ENCODE measurements at regions not wholly inside any gene's neighbourhood (a gene's known extent, or its start where the extent isn't known, plus 50 kb on each side); places are given as distances from the start of the nearest gene placed in this dataset.
"Not testable (repeated sequence)": the region's sequence is repeated elsewhere in the genome, so short reads cannot be mapped to it uniquely, and the experiment has no call there.

DNA sequence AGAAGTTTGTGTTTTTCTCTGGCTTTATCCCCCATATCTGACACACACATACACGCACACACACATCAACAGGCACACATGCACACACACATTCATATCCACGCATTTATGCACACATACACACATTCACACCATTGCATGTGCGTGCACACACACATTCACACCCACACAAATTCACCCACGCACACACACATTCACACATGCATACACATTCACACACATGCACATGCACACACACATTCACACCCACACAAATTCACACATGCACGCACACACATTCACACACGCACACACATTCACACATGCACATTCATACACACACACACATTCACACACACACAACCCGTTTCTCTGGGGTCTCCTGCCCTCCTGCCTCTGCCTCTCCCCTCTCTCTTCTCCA, 264.2 kb downstream of the BCL11B start:
- DNase-seq: no peak

DNA sequence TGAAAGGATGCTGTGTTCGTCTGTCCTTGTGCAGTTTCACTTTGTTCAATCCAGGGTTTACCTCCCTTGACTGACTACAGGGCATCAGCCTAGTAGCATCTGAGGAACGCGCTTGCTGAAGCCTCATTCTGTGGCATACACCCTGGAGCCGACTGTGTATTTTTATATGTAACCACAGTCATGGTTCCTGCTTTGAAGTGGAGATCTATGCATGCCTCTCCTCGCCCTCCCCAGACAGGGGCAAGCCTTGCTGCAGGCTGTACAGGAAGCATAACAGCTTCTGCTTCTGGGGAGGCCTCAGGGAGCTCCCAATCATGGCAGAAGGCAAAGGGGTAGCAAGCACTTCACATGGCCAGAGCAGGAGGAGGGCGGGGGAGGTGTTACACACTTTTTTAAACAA, 262.1 kb downstream of the BCL11B start:
- no peak for DNase-seq

DNA sequence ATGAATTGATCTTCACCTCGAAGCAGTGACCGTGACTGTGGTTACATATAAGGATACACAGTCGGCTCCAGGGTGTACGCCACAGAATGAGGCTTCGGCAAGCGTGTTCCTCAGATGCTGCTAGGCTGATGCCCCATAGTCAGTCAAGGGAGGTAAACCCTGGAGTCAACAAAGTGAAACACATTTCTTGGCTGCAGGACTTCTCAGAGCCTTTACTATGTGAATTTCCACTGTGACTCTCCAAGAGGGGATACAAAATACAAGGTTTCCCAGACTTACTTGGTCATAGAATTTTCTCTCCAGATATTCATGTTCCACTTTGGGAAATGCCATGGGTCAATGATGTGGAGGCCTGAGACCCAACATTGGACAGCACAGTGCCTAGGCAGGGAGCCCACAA, 260.6 kb downstream of the BCL11B start:
- no peak for DNase-seq

DNA sequence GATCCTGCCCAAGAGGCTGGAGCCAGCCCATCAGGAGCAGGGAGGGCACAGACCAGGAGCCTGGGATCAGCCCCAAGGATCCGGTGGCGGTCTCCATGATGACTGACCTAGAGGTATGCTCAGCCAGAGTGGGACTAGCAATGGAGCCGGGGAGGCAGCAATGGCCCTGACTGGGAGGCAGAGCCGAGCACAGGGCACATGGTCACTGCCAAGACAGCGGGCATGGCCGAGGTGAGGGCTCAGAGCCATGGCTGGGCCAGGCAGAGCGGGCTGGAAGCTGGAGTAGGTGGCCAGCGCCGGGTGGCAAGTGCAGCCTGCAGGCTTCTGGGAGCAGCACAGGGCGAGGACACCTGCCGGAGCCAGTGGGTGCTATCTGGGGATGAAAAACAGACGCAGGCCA, 259.3 kb downstream of the BCL11B start:
- DNase-seq: no peak

DNA sequence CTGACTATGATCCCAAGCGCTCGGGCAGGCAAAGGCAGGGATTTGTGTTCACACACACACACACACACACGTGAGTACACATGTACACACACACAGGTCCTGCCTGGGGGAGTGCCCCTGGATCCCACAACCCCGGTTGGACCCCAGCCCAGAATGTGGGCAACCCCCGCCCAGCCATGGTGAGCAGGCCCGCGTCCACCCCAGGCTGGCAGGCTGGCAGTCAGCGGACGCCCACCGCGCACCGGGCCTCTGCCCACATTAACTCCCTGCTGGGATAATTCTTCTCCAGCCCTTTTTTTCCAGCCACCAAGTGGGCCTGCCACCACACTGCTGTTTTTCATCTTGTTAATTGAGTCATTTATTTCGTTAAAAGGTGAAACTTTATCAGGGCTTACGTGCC, 256.2 kb downstream of the BCL11B start:
- DNase-seq: no peak

DNA sequence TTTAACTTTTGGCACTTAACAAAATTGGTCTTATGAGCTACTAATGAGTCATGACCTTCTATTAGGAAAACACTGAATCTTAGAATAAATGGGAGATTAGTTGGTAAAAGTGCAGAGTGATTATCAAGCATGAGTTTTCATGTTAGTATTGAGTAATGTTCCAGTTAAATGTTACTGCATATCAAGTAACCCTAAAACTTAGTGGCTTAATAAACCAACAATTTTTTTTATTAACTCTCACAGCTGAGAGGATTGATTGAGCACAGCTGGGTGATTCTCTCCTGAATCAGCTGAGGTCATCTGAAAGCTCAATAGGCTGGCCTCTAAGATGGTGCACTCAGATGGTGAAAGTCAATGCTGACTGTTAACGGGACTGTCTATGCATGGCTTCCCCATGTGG, 248.6 kb downstream of the BCL11B start:
- no peak for DNase-seq

DNA sequence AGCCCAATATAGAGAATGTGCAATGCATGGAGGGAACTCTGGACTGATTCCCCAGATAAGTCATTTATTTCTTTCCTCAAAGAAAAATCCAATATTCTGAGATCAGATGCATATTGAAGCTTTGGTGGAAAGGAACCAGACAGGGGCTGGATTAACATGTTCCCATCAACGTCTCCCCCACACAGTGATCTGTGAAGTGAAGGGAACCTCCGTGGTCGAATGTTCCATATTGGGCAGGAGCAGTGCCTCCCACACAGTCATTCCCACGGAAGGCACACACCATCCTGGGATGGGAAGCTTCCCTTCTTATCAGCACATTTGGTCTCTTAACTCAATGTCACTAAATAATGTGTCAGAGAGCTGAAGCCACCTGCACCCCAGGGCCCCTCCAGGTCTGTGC, 247.1 kb downstream of the BCL11B start:
- no peak for DNase-seq

DNA sequence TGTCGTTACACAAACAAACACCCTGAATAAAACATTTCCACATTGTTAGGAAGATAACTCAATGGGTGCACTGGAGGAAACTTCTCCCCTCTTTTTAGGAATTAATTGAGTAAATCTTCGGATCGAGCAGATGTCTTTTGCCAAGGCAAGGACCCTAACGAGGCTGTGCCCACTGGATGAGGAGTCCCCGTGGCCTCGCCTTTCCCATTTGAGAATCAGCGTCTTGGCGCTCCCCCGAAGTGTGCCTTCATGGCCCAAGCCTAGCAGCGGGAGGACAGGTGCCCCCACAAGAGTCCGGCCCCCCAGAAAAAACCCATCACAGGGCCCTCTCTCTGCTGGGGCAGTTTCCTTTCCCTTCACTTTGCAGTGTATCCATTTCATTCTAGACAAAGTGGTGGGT, 246.6 kb downstream of the BCL11B start:
- no peak for DNase-seq

DNA sequence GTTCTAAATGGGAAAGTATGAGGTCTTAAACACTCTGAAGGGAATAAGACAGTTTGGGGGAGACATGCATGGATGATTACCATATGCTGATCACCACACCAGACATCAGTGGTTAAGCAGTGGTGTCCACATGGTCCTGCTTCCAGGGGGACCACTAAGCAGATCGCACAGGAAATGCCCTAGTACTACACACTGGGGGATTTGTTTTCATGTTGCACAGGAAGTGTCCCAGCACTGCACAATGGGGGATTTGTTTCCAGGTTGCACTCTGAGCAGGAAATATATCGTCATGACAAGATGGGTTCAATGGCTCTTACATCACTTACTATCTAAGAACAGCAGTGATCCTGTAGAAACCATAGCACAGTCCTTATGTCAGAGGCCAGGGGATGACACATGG, 245.5 kb downstream of the BCL11B start:
- DNase-seq: no peak

DNA sequence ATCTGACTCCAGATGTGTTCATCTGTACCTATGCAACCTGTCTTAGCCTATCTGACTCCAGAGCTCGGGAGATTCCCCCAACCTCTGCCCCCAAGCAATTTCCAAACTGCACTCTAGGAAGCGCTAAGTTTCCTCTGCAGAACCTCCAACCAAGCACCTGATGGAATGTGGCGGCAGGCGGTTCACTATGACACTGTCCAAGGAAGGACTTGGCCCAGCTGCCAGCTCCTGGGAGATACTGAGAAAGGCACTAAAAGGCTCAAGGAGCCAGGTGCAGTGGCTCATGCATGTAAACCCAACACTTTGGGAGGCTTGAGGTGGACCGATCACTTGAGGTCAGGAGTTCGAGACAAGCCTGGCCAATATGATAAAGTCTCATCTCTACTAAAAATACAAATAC, 244.0 kb downstream of the BCL11B start:
- no peak for DNase-seq

DNA sequence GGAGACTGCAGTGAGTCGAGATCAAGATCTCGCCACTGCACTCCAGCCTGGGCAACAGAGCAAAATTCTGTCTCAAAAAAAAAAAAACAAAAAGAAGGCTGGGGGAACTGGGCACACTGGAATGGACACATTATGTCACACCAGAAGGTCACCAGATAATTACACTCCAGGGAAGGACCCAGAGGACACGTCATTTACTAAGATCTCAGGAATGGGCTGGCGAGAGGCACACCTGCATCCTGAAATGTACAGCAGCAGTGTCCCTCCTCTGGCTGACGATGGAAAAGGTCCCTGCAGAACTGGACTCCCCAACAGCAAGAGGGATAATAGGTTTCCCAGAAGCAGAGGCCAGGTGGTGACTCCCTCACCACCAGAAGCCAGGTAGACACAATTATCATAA, 243.5 kb downstream of the BCL11B start:
- no peak for DNase-seq

DNA sequence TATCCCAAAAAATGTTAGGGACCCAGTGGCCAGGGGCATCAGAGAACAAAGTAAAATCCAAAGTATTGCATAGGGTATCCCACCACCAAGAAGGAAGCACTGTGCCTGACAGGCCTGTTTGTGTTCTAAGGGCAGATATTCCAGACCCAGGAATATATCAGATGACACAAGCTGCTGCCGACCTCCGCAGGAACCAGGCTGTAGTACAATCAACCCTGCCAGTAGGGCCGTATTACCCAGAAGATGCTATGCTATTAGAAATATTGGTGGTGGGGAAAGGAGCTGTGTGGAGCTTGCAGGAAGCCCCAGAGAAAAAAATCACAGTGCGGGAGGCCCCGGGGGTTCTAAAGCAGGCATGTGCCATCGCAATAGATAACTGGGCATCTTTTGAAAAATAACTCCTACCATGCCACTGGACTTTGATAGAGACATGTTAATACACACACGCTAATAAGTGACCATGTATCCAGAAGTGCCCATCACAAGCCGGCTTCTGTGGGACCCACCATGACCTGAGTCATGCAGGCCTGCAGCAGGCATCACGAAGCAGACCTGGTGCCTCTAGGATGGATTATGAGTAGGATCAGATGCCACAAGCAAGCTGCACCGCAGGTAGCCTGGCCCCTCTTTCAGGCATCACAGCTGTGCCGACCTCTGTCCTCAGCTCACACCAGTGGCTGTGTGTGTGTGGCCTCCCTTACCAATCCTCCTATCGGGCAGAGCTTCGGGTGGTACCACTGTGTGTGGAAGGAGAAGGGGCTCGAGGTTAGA, 242.7 kb downstream of the BCL11B start:
- DNase-seq: no peak

DNA sequence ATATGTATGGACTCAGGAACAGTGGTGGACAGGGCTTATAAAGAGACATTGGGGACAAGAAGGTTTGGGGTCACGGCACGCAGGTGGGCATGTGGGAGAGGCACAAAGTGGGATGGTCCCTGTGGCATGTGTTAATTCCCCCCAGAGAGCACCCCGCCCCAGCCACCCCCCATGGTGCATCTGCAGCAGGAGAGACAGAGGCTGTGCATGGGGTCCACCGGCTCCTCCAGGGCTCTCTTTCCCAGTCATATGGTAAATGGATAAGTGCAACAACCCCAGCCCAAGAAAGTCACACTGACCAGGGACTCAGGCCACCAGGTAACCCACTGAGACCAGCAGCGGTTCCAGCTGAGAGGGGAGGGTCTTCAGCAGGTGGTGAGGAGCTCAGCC, 242.1 kb downstream of the BCL11B start:
- DNase-seq: no peak

DNA sequence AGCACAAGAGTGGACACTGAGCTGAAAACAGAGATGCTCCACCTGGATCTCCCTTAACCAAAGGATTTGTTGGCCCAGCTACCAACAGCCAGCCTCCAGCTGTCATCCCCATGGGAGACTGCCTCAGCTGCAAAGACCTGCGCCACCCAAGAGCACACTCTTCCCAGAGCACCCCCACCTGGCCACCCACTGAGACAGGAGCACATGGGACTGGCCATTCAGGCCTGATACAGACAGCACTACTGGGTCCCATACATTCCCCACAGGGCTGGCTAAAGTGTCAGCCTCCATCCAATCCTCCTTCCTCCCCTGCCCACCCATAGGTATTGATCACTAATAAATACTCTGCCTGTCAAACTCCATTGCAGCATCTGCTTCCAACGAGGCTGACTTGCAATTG, 241.5 kb downstream of the BCL11B start:
- DNase-seq: no peak

DNA sequence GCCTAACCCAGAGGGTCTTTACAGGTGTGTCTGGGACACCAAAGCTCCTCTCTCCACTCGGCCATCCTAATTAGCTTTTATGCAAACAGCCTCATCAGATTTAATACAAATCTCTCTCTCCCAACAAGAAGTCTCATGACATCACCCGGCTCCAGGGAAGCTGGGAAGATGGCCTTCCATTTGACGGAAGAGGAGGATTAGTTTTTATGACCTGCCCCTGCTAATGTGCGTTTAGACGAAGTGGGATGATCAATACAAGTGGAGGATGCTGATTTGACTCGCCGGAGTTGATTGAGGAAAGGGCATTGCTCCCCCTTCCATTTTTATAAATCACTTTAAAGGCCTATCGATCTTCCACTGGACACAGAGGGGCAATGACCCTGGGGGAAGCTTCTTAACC, 239.2 kb downstream of the BCL11B start:
- no peak for DNase-seq

DNA sequence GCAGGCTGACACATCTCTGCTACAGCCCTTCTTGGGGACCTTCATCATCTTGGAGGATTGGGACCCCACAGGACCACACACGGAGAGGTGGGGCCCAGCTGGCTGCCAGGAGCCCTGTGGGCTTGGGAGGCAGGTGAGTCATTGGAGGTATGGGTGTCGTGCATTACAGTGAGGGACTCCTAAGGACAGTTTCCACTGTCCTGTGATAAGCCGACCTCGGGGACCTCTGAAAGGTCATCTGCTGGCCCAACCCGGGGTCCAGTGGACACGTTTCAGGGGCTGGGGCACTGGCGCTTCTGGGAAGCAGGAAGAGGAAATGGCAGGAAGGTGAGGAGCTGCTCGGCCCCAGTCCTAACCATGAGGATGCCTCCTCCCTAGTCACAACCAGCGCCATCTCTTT, 238.0 kb downstream of the BCL11B start:
- DNase-seq: no peak

DNA sequence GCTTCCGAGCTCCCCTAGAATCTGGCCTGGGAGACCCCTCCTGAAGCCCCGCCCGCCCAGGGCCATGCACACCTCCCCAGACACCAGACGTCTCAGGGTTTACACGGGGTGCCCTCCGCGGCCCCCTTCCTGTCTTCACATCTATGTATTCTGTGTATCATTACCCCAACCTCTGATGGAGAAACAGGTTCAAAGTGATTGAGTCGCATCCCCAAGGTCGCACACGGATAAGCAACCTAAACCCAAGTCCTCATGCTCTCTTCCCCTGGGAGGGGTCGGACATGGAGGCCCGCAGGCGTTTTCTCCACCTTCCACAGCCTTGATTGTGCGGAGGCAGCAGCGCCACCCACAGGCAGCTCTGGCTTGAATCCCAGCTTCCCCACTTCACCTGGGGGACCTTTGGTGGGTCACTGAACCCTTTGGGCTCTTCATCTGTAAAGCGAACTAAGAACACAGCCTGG, 237.3 kb downstream of the BCL11B start:
- DNase-seq: no peak

DNA sequence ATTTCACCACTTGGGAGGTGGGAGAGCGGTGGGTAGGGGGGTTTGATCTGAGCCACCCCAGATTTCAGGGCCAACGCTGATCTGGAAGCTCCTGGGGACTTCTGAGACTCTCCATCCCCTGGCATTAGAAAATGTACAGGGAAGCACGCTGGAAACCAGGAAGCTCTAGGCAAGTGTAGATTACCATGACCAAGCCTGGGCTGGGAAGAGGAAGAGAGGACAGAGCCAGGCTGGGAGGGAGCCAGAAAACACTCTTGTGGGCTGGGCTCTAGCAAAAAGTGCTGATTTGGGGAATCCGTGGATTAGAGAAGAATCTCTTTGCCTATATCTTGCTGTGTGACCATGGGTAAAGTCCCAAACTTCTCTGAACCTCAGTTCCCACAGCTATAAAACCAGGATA, 236.7 kb downstream of the BCL11B start:
- no peak for DNase-seq

DNA sequence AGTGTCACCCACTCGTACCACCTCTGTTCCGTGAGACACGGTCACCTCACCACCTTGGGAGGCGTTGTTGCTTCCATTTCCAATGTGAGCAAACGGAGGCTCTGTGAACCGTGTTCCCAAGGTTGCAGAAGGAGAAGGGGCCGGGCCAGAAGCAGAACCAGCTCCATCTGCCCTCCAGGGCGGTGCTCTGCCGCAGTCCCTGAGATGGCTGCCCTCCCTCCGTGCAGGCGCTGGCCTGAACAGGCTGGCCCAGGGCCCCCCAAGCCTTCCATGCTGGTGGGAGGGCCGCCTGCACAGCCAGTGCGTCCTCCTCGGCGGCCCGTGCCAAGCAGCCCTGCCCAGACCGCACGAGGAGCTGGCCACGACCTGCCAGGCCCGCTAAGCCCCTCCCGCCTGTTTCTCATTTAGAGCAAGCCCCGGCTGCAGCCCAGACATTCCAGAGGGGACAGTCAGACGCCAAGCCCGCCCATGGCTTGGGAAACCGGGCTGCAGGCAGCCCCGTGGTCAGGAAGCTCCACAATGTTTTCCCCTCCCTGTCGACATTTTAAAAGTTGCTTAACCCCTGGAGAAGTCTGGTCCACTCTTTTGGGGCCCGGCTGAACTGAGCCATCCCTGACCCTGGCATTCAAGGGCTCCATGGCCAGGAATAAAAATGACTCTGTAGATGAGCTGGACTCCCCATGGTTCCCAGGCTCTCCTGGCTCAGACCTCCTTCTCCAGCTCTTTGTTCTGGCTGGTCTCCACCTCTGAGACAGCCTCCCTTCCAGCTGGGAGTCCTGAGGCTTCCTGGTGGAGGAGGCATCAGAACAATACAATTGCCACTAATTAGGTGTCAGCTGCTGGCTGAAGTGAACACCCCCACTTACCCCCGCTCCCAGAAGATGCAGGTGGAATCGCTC, 236.0 kb downstream of the BCL11B start:
- no peak for DNase-seq

DNA sequence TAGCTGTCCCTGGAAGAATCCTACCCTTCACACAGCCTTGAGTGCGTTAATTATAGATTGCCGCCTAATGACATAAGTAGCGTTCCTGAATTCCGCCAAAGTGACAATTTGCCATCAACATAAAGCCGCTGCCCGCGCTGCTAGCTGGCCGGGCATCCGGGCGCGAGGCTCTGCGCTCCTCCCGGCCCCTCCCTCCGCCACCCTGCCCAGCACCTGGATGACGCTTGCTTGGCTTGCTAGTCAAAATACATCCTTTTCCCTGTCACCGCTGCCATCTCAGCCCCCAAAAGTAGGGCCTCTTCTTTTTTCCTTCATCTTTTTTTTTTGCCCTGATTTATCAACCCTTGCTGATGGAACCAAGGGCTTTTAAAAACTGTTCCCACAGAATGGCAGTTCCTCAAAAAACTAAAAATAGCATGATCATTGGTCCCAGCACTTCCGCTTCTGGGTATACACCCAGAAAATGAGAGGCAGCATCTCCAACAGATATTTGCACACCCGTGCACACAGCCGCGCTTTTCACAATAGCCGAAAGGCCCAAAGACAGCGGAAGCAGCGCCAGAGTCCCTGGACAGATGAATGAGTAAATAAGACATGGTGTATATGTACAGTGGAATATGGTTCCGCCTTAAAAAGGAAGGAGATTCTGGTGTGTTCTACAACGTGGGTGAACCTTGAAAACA, 235.2 kb downstream of the BCL11B start:
- no peak for DNase-seq

DNA sequence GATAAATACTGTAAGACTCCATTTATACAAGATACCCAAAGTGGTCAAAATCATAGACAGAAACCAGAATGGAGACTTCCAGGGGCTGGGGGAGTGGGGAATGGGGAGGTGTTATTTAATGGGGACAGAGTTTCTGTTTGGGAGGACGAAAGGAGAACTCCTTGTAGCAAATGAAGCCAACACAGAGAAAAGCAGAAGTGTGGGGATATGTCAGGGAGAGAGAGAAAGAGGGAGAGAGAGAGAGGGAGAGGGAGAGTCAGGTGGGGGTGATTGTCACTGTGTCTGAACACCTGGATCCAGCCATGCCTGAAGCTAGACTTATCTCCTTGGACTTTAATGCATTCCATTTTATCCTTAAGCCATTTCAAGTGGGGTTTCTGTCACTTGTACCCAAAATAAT, 234.7 kb downstream of the BCL11B start:
- DNase-seq: not testable (repeated sequence)

DNA sequence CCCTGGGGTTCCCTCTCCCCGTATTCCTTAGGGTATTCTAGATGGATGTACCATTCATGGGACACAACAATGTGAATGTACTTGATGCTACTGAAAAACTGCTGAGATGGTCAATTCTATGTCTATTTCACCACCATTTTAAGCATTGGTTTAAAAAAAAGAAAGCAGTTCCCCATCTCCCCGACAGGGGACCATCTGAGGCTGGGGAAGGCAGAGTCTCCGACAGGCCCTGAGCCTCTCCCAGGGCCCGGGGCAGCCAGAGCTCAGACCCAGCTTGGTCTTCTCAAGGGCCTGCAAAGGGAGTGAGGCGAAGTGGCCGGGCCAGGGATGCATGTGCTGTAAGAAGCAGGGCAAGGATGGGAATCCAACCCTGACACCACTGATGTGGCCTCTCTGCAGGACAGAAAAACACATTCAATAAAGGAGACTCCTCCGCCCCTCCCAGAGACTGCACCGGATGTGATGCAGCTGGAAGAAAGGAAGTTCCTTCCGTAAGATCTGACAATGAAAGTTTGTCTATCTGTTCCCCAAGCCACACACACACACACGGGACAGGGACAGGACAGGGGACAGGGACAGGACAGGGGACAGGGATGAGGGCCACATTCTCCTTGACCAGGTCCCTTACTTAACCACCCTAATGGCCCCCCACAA, 234.1 kb downstream of the BCL11B start:
- DNase-seq: no peak

DNA sequence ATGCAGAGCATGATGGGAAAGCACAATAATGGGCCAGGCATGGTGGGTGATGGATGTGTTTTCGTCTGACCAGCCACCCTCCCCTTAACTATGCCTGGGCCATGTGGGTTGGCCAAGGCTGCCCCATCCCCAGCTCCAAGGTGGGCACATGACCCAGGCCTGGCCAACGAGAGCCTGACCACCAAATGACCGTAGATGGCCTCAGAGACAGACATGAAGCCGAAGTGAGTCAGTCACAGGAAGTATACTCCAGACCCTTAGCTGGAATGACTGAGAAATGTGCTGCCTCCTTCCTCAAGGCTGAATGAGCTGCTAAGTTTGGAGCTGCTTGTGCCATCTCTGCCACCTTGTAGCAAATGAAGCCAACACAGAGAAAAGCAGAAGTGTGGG, 233.6 kb downstream of the BCL11B start:
- no peak for DNase-seq

Data from CD4-positive, alpha-beta T cell treated with Interleukin-10 for 1 hour (primary cell).